Daoy (cell line): ENCODE measurements at regions not wholly inside any gene's neighbourhood (a gene's known extent, or its start where the extent isn't known, plus 50 kb on each side); places are given as distances from the start of the nearest gene placed in this dataset.

Experiments used
- DNase-seq: peaks from one replicate; pipeline ENCODE4 v3.0.0-alpha.2; 2015; ENCODE audit warnings: low read depth

DNA sequence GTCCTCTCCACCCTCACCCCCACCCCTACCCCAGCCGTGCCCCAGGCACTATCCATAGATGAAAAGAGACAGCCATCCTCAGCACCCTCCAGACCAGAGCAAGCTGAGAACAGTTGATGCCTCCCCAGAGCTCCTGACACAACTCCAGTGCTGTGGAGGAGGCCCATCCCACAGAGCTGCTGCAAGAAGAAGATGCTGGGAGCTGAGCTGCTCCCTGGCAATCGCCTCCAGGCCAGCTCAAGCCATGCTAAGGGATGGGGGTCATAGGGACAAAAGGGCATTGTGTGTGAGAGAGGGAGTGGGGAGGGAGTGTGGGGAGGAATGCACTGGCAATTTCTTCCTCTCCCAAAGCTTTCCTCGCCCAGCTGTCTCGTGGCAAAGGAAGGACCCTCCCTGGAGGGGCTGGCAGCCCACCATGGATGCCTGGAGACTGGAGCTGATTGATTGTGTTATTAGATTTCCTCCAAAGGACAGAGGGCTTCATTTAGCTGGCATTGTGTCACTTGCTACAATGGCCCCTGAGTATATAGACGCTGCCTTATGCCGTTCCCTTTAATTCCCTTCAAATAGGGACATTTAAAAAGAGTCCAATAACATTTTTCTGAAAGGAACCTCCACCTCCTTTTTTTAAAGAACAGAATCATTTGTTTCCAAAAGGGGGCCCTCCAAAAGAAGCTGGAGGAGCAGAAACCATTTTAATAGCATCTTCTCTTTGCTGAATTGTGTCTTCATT lies 476.4 kb downstream of the FOXO1 start:
- DNase-seq: no peak

DNA sequence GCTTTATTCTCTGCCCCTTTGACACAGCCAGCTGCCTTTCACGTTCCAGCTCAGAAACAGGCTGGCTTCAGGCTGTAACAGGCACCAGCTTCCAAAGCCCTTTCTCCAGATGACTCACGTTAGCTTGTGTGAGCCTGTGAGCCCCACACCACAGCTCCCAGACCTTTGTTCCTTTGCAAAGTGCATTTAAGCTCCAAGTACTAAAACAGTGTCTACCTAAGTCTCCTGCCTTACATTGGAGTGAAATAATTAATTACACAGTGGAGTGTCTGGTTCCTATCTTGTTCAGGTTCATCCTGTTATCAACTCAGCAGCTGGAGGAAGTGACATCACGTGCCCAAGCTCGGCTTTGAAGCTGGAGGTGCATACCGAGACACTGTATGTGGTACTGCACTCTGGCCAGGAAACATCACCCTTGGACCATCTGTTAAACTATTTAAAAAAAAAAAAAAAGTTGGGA lies 475.8 kb downstream of the FOXO1 start:
- peak; percentile 64 for DNase-seq

DNA sequence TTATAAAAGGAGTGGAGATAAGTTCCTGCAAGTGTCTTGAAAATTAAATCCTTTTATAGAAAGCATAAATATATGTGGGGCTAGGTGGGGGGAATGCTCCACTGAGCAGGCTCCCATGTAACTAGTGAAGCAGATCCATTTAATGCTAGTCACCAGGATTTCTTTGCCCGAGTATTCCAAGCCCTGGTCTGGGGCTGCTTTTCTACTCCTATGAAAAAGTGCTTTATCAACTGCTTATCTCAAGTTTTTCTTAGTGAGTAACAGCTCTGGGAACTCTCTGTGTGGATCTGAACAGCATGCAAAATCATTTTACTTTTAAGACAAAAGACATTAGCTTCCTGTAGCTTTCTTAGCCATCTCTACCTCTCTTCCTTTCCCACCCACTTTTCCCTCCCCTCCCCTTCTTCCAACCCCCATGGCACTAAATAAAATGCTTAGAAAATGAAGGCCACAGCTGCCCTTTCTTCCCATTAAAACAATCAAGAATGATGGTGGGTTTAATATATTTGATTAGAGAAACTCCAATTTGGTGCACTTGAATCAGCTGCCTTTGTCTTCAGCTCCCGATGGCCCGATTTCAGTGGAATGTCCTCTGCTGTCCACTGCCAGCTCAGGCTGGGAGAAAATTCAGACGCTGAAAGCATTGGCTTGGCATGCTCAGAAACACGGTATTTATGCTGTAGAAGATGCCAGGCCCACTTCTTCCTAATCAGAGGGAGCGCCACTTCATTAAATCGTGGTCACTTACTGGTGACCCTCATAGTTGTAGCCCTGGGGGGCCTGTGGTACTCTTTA lies 475.1 kb downstream of the FOXO1 start:
- no peak for DNase-seq

DNA sequence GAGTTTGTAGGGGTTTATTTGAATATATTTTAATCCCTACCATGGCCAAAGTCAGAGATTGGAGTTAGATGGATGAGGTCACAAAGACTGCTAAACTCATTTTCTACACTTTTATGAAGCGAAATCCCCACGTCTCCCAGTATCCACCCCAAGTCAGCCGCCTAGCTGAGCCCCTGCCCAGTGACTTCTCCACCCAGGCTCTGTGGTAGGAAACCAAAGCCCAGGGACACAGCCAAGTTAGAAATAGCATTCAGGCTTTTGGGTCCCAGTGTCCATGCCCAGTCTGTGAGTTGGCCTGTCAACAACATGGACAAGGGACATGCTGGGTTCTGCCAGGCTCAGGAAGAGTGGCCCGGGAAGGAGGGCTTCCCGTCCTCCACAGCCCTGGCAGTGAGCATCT lies 474.0 kb downstream of the FOXO1 start:
- DNase-seq: no peak

DNA sequence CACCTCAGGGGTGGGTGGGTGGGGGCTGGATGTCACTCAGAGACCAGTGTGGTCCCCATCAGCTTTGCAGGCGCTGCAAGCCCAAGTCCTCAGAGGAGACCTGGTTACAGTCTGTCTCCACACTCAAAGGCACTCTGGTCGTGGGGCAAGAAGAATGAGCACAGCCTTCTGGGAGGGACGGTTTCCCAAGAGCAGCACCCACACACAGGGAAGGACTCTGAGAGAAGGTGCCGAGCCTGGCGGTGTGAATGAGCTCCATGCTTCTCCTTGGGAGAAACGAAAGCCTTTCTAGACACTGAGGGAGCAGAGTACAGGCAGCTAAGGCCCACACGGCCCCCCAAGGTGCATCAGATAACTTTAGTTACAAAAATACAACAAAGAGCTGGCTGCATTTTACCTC lies 473.6 kb downstream of the FOXO1 start:
- DNase-seq: no peak

DNA sequence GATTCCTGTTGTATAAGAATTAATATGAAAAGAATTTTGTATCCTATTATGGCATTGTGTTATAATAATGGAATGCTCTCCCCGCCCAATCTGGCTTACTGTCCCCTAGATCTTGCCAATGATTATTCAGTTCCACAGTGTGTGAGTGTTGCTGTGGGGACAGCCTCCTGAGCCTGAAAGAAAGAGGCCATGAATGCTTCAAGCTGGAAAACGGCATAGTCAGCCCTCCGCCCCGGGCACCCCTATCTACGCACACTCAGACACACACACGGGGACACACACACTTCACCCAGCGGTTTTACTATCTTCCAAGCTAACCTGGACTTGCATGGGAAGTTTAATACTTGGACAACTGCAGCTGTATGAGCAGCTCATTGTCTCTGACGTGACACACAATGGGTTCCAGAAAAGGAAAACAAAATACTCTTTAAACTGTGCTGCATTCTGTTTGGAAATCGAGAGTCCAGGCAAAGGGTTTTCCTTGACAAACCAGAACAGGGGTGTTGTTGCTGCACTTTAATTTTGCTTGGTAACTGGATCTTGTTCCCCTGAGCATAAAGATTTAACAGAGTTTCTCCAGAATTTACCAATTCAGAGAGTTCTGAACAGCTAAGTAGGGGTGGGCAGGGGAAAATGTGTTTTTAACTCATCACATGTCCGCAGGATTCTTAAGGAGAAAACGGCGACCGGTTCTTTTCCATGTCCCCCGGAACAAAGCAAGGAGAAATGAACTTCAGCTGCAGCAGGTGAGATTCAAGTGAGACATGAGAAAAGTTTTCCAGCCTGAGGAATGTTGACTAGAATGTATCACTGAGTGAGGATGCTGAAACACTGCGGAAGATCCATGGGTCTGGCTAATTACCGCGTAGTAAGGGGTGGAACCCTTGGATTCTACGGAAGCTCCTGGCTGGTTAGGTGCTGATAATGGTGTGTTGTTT lies 472.9 kb downstream of the FOXO1 start:
- no peak for DNase-seq

DNA sequence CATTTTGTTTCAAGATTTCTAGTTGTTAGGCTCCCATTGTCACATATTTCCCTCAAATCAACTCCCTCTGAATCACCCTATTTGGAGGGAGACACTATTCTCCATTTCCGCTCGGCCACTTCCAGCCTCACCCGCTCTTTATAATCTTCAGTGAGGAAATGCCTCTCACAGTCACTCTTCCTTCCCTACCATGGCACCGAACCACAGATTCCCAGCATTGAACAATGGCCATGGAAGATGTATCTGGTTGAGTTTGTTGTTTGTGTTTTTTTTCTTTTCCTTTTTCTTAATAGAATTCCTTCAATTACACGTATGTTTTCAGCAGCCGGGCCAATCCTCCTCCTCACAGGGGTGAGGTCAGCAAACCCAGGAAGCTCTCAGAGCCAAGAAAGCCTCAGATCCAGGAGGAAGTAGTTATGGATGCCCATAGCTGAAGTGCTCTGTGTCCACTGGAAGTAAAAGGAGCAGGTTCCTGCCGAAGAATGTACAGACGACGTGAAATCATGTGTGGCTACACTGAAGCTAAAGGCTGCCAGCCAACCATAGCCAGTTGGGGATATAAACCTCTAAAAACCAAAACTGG lies 472.1 kb downstream of the FOXO1 start:
- no peak for DNase-seq

DNA sequence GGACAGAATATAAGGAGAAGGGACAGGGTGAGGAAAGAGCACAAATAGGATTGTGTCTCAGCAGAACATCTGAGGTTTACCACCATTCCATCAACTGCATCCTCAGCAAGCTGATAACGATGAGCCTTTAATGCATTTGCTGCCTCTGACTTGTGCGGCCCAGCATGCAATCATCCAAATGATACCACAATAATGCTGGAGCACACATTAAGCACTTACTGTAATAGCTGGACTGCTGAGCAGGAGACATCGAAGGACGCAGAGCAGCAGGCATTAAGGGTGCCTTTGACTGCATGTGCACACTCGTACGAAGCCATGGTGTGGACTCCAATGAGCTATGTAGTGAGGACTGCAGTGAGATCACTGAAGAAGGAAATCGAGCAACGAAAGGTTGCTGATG lies 469.4 kb downstream of the FOXO1 start:
- no peak for DNase-seq

DNA sequence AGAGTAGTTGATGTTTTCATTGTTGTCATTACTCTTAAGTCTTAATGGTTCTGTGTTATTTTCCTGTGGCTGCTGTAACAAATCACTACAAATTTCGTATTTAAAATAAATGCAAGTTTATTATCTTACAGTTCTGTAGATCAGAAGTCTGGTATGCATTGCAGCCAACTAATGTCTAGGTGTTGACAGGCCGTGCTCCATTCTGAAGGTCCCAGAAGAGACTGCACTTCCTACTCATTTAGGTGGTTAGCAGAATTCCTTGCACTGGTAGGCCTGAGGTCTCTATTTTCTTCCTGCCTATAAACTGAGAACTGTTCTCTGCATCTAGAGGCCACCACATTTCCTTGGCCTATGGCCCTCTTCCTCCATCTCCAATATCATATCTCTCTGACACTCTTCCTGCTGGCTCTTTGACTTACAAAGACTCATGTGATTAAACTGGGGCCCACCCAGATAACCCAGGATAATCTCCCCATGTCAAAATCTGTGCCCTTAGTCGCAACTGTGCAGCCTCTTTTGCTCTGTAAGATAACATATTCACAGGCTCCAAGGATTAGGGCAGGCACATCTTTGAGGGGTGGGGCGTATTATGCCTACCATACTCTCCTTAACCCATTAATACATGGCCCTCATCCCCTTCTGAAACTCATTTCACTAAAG lies 468.4 kb downstream of the FOXO1 start:
- no peak for DNase-seq

DNA sequence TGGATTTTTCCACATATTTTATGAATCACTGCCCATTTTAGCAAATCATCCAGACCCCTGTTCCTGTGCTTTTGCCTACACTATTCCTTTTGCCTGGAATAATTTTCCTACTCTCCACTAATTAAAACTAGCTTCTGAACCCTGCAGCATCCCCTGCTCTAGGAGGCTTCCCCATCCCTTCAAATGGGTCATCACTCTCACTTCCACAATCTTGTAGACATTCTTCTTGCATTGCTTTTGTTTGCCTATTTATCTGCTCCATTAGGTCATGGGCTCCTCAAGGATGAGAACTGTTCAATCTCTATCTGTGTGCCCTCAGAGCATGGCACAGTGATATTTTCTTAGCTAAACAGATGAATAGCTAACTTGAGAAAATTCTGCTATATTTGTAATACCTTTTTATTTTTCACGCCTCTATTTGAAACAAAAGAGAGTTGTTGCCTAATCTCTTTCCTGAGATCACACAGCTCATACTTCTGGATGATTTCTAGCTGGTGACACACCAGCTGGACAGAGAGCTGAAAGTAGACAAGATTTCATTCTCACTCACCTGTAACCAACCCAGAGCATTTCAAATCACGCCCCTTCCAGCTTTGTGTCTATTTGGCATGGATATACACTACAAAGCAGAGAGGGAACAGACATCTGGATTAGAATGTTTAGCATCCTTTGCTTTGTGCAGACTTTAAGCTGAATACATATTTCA lies 466.0 kb downstream of the FOXO1 start:
- DNase-seq: no peak

DNA sequence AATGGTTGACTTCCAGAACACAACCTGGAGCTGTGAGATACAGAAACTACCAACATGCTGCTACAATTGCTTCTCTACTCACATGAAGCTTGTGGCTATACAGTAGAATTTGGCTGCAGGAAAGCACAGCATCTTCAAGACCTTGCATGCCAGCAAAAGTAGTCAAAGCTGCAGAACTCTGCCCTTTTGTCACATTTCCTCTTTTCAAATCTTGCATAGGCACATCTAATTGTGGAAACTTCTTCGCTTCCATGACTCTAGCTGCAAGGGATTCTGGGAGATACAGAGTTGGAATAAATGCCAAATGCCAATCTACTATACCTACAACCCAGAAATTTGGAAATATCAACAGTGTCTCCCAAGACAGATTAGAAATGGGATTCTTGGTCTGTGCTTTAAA lies 462.2 kb downstream of the FOXO1 start:
- DNase-seq: no peak

DNA sequence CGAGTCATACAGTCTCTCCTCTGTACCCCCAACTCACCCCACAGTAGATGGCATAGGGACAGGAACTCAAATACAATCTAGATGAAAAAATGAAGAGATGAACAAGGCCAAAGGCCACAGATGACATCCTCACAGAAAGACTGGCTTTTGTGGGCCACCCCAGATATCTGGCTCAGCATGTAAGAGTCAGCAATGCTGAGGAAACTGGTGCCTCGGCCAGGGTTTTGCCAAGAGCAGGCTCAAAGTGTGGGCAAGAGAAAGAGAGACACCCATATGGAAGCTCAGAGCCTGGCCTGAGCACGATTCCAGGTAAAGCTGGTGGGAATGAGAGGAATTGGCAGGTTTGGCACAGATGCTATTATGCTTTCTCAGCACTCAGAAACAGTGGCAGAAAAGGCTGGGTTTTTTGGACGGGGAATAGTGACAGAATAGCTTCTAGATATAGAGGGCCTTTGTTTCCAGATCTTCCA lies 460.6 kb downstream of the FOXO1 start:
- DNase-seq: no peak

DNA sequence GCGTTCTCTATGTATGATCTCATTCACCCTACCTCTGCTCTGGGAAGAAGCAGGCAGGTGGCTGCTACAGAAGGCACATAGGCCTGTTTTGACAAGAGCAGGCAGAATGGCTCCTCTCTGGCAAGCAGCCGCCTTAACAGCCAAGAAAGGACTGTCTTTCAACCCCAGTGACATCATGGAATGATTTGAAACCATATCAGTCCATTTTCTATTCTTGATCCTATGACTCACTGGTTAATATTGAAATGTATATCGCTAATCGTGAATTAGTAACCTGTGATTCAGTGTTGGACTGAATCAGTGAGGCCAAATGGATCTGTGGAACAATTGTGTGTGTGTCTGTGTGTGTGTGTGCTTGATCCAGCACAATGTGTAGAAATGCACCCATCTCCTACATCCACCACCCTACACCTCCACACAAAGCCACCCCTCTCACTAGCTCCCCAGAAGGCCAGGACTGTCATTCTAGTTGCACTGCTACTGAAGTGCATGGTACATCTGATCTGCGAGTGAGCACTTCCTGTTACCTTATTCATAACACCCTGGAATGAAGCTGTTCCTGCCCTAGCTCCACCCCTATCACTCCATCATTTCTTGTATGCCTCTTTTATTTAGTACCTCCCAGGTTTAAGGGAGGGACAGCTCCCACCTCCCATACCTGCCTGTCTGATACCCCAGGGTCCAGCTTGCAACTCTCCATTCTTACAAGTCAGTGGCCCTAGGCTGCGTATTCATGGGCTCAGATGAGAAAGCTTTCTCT lies 460.0 kb downstream of the FOXO1 start:
- no peak for DNase-seq

DNA sequence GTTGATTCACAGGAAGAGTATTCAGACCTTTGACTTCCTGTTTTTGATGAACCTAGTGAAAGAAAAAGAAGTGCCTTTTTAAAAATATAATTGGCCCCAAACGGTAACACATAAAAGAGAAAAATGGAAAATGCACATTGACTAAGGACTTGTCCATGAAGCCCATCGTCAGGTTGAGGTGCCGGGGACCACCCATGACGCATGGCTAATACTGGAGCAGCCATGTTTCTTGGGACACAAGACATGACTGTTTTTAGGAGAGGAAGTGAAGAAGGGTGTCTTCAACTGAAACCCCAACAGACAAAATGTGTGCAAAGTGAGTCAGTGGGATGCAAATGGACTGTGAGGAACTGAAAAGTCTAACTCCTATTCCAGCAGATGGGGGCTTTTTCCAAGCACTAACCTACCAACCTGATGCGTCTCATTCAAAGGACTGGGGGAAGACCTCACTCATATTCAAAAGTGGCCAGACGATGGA lies 459.4 kb downstream of the FOXO1 start:
- DNase-seq: no peak

DNA sequence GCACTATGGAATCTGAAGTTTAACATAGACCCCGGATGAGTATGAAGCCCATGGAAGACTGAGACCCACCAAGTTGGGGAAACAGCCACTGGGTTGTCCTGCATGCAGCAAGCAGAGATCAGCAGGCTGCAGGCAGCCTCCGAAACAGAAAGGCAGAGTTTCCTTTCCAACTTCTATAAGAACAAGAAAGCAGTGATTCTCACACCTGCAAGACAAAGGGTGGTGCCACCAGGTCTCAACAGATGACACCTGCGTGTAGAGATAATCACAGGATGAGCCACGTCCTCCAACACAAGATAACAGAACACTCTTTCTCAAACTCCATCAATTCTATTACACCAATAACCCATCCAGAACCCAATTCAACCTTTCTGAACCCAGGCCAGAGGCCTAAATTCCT lies 457.9 kb downstream of the FOXO1 start:
- no peak for DNase-seq

DNA sequence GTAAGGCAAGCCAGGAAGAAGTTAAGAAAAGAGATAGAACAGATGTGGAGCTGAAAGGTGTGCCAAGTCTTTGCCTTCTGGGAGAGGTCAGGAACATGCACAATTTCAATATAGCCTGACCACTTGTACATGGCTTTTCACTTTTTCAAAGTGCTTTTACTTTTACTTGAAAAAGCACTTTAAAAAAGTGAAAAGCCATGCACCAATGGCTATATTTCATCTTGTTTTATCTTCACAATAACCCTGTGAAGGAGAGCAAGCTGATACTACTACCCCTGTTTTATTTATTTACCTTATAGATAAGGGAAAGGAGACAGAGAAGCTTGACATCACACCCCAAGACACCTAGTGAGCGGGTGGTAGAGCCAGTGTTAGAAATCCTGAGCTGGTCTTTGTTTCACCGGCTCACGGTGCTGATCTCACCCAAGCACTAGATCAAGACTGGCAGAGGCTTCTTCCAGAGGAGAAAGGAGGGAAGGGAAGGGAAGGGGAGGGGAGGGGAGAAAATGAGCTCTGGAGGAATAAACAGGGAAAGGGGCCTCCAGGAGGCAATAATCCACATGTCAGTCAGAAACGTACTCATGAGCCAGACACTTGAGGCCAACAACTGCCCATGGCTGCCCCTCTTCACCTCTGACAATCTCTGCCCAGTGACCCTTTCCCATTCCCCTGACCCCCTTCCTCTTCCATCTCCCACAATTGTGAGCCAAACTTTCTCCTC lies 455.4 kb downstream of the FOXO1 start:
- DNase-seq: no peak

DNA sequence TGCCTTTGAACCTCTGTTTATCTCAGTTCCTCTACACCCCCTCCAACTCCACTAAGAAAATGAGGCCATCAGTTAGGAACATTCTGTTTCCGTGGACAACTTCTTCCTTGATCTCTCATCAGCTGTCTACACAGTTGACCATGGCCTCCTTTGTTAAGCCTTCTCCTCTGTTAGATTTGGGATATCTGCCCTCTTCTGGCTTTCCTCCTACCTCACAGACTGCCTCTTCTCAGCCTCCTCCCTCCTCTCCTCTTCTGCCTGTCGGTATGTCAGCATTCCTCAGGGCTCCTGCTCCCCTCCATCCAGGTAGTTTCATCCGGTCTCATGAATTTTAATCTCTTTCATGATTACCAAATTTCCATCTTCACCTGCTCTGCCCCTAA lies 454.9 kb downstream of the FOXO1 start:
- no peak for DNase-seq

DNA sequence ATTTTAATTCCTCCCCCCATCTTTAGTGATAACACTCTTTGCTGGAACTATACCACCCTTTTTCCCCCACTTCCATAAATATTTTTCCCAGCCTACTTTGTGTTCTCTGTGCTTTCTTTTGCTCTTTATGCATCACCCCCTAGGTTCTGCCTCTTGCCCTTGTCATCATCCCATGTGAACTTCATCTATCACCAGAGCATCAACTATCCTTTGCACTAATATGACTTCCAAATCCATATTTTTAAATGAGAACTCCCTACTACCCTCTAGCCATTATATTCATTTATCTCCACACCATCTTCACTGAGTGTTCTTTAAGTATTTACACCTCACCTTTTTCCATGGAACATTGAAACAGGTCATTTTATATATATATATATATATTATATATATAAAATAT lies 452.7 kb downstream of the FOXO1 start:
- no peak for DNase-seq

DNA sequence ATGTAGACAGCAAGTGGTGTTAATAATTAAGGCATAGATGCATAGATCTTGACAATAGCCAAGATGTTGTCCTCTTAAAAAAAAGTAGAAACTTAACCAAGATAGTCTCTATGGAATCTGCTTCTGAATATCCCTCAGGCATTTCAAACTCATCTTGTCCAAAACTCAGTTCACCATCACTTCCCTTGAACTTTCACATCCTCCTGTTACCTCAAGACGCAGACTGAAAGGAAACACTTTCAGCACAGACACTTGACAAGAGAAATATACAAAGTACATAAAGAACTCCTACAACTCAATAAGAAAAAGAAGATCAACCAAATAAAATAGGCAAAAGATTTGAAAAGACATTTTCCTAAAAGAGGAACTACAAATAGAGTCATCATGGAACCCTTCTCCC lies 451.1 kb downstream of the FOXO1 start:
- no peak for DNase-seq
